Liver (tissue), 8 donors: ENCODE measurements at regions not wholly inside any gene's neighbourhood (a gene's known extent, or its start where the extent isn't known, plus 50 kb on each side); places are given as distances from the start of the nearest gene placed in this dataset.

Source experiments
- DNase-seq: peaks from one replicate; pipeline ENCODE4 v3.0.0-alpha.2; 2017; ENCODE audit warnings: low spot score
- H3K27ac ChIP-seq, 2 donors: one replicate each; pipeline ENCODE4 v1.7.0; 2013; ENCODE audit warnings: inconsistent platforms in 2 of 2, low read length in 2 of 2, control low read depth in 1 of 2, low read depth in 1 of 2, mild to moderate bottlenecking in 1 of 2
- H3K27me3 ChIP-seq, 4 donors: one replicate each; pipeline versions ENCODE4 v1.6.1 to v1.7.0; 2013; ENCODE audit warnings: low read length in 3 of 4, inconsistent platforms in 1 of 4, mild to moderate bottlenecking in 1 of 4, moderate library complexity in 1 of 4; ENCODE audit not compliant: control insufficient read depth in 4 of 4, insufficient read depth in 4 of 4
- H3K36me3 ChIP-seq, 4 donors: one replicate each; pipeline versions ENCODE4 v1.6.1 to v1.7.0; 2013; ENCODE audit warnings: low read length in 3 of 4, mild to moderate bottlenecking in 3 of 4, low read depth in 1 of 4, moderate library complexity in 1 of 4; ENCODE audit not compliant: control insufficient read depth in 4 of 4, insufficient read depth in 3 of 4
- H3K4me1 ChIP-seq, 4 donors: one replicate each; pipeline versions ENCODE4 v1.6.1 to v1.7.0; 2013; ENCODE audit warnings: low read length in 3 of 4, mild to moderate bottlenecking in 3 of 4, moderate library complexity in 1 of 4; ENCODE audit not compliant: control insufficient read depth in 4 of 4, insufficient read depth in 4 of 4
- H3K4me3 ChIP-seq, 3 donors: one replicate each; pipeline versions ENCODE4 v1.6.1 to v1.7.0; 2013; ENCODE audit warnings: low read length in 3 of 3, control low read depth in 1 of 3, low read depth in 1 of 3, mild to moderate bottlenecking in 1 of 3
- H3K9ac ChIP-seq, 2 donors: one replicate each; pipeline ENCODE4 v1.7.0; 2013; ENCODE audit warnings: low read length in 2 of 2, mild to moderate bottlenecking in 2 of 2, moderate library complexity in 2 of 2, control low read depth in 1 of 2, low read depth in 1 of 2
- H3K9me3 ChIP-seq, 4 donors: one replicate each; pipeline versions ENCODE4 v1.6.1 to v1.7.0; 2013; ENCODE audit warnings: low read length in 3 of 4; ENCODE audit not compliant: control insufficient read depth in 4 of 4
- ATF3 ChIP-seq: IDR thresholded peaks from 2 replicates; pipeline ENCODE4 v1.6.1; 2016; ENCODE audit warnings: antibody characterized with exemption
- FOXA1 ChIP-seq: IDR thresholded peaks from 2 replicates; pipeline ENCODE4 v1.6.1; 2016; ENCODE audit warnings: antibody characterized with exemption
- GABPA ChIP-seq, 2 donors: IDR thresholded peaks in 1 of 2; conservative IDR thresholded peaks in 1 of 2; 2 replicates each; pipeline ENCODE4 v1.6.1; 2016; ENCODE audit warnings: antibody characterized with exemption in 2 of 2, mild to moderate bottlenecking in 1 of 2, moderate library complexity in 1 of 2
- HNF4A ChIP-seq, 2 donors: conservative IDR thresholded peaks; 2 replicates each; pipeline ENCODE4 v1.6.1; 2016; ENCODE audit warnings: antibody characterized with exemption in 2 of 2, mild to moderate bottlenecking in 2 of 2
- HNF4G ChIP-seq: IDR thresholded peaks from 2 replicates; pipeline ENCODE4 v1.6.1; 2016; ENCODE audit warnings: antibody characterized with exemption
- JUND ChIP-seq, 2 donors: IDR thresholded peaks; 2 replicates each; pipeline ENCODE4 v1.6.1; 2016; ENCODE audit warnings: antibody characterized with exemption in 2 of 2
- MAX ChIP-seq: IDR thresholded peaks from 2 replicates; pipeline ENCODE4 v1.6.1; 2016; ENCODE audit warnings: antibody characterized with exemption
- NR2F2 ChIP-seq: IDR thresholded peaks from 2 replicates; pipeline ENCODE4 v1.6.1; 2016; ENCODE audit warnings: antibody characterized with exemption
- RAD21 ChIP-seq, 2 donors: IDR thresholded peaks; 2 replicates each; pipeline ENCODE4 v1.6.1; 2016; ENCODE audit warnings: antibody characterized with exemption in 2 of 2, mild to moderate bottlenecking in 2 of 2
- RXRA ChIP-seq, 2 donors: IDR thresholded peaks; 2 replicates each; pipeline ENCODE4 v1.6.1; 2017 to 2018; ENCODE audit warnings: antibody characterized with exemption in 2 of 2, mild to moderate bottlenecking in 1 of 2
- SP1 ChIP-seq: IDR thresholded peaks from 2 replicates; pipeline ENCODE4 v1.6.1; 2018; ENCODE audit warnings: antibody characterized with exemption, mild to moderate bottlenecking
- TAF1 ChIP-seq: conservative IDR thresholded peaks from 2 replicates; pipeline ENCODE4 v1.6.1; 2016; ENCODE audit warnings: antibody characterized with exemption, mild to moderate bottlenecking
- YY1 ChIP-seq: IDR thresholded peaks from 2 replicates; pipeline ENCODE4 v1.6.1; 2016; ENCODE audit warnings: antibody characterized with exemption, mild to moderate bottlenecking
- ZBTB33 ChIP-seq: IDR thresholded peaks from 2 replicates; pipeline ENCODE4 v1.6.1; 2016; ENCODE audit warnings: antibody characterized with exemption
- WGBS: extraction: QIAGEN DNeasy Blood & Tissue Kit; methylation state at CpG from one replicate; pipeline ENCODE4 v1.1.7; 2013; 5-methylcytosine and 5-hydroxymethylcytosine counted together
- TF ChIP-seq, protein P1 (sequence below): IDR thresholded peaks from 2 replicates; pipeline ENCODE4 v1.6.1; 2016; ENCODE audit warnings: antibody characterized with exemption, mild to moderate bottlenecking
- TF ChIP-seq, protein P2 (sequence below): fragments of 150-350 bp; IDR thresholded peaks from 2 replicates; pipeline ENCODE4 v1.5.1; 2017; ENCODE audit warnings: improper control_type of control experiment, low read depth, low read length; ENCODE audit not compliant: missing input control
- donor health status: healthy.
- donor health status: healthy.
- donor health status: healthy.
- donor health status: healthy.
- donor health status: healthy.

DNA sequence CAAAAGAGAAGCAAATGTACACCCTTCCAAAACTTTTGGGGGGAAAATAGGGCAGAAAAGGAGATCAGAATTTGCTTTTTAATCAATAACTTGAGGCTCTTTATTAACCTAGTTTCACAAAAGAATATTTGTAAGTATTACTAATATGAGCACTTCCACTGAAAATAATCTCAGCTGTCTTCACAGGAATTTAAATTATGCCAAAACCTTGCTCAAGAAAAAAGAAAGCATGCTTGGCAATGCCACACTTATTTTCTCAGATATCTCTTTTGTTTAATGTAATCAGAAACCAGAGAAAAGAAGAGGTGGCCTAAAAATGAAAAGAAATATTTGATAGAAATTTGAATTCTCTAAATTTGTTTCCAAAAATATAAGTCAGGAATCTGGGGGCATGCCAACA, 234.9 kb upstream of the GPC6 start:
- no peak overlapping the region for H3K9ac ChIP-seq
- no peak for TF ChIP-seq HNF4A (conservative IDR thresholded peaks at IDR 0.05)
- TF ChIP-seq, protein P1, sequence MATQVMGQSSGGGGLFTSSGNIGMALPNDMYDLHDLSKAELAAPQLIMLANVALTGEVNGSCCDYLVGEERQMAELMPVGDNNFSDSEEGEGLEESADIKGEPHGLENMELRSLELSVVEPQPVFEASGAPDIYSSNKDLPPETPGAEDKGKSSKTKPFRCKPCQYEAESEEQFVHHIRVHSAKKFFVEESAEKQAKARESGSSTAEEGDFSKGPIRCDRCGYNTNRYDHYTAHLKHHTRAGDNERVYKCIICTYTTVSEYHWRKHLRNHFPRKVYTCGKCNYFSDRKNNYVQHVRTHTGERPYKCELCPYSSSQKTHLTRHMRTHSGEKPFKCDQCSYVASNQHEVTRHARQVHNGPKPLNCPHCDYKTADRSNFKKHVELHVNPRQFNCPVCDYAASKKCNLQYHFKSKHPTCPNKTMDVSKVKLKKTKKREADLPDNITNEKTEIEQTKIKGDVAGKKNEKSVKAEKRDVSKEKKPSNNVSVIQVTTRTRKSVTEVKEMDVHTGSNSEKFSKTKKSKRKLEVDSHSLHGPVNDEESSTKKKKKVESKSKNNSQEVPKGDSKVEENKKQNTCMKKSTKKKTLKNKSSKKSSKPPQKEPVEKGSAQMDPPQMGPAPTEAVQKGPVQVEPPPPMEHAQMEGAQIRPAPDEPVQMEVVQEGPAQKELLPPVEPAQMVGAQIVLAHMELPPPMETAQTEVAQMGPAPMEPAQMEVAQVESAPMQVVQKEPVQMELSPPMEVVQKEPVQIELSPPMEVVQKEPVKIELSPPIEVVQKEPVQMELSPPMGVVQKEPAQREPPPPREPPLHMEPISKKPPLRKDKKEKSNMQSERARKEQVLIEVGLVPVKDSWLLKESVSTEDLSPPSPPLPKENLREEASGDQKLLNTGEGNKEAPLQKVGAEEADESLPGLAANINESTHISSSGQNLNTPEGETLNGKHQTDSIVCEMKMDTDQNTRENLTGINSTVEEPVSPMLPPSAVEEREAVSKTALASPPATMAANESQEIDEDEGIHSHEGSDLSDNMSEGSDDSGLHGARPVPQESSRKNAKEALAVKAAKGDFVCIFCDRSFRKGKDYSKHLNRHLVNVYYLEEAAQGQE, result no peak
- TF ChIP-seq SP1, result no peak
- TF ChIP-seq, protein P2, sequence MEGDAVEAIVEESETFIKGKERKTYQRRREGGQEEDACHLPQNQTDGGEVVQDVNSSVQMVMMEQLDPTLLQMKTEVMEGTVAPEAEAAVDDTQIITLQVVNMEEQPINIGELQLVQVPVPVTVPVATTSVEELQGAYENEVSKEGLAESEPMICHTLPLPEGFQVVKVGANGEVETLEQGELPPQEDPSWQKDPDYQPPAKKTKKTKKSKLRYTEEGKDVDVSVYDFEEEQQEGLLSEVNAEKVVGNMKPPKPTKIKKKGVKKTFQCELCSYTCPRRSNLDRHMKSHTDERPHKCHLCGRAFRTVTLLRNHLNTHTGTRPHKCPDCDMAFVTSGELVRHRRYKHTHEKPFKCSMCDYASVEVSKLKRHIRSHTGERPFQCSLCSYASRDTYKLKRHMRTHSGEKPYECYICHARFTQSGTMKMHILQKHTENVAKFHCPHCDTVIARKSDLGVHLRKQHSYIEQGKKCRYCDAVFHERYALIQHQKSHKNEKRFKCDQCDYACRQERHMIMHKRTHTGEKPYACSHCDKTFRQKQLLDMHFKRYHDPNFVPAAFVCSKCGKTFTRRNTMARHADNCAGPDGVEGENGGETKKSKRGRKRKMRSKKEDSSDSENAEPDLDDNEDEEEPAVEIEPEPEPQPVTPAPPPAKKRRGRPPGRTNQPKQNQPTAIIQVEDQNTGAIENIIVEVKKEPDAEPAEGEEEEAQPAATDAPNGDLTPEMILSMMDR, result no peak
- no peak for TF ChIP-seq JUND (IDR thresholded peaks at IDR 0.05)
- no peak for TF ChIP-seq GABPA (IDR thresholded peaks at IDR 0.05 in 1 of 2, conservative IDR thresholded peaks at IDR 0.05 in 1 of 2)
- no peak for TF ChIP-seq ZBTB33
- TF ChIP-seq YY1, result no peak
- no peak for TF ChIP-seq ATF3
- no peak for TF ChIP-seq FOXA1
- no peak for TF ChIP-seq HNF4G
- H3K9me3 ChIP-seq, result no peaks in the 10 kb centered on the region
- no peak for DNase-seq
- no peak overlapping the region for H3K27ac ChIP-seq
- no peaks in the 10 kb centered on the region for H3K36me3 ChIP-seq
- no peaks in the 10 kb centered on the region for H3K4me1 ChIP-seq
- H3K27me3 ChIP-seq, result no peaks in the 10 kb centered on the region
- H3K4me3 ChIP-seq, result no peak overlapping the region

GRCh38 chr13:92994056-92994455, 232.6 kb upstream of the GPC6 start:
- Histone ChIP-seq H3K9ac (no peak overlapping the region), H3K4me1 (no peaks in the 10 kb centered on the region), H3K27ac (no peak overlapping the region), H3K36me3 (no peaks in the 10 kb centered on the region), H3K4me3 (no peak overlapping the region), H3K27me3 (no peaks in the 10 kb centered on the region), H3K9me3 (no peaks in the 10 kb centered on the region)
- 88% methylated on average over 3 of the region's 3 CpGs for WGBS
- TF ChIP-seq, protein P1, result no peak
- no peak for TF ChIP-seq HNF4A (conservative IDR thresholded peaks at IDR 0.05)
- TF ChIP-seq FOXA1, result no peak
- no peak for TF ChIP-seq RAD21 (IDR thresholded peaks at IDR 0.05)
- TF ChIP-seq MAX, result no peak
- no peak for TF ChIP-seq HNF4G
- no peak for TF ChIP-seq GABPA (IDR thresholded peaks at IDR 0.05 in 1 of 2, conservative IDR thresholded peaks at IDR 0.05 in 1 of 2)
- no peak for TF ChIP-seq RXRA (IDR thresholded peaks at IDR 0.05)
- no peak for TF ChIP-seq TAF1
- TF ChIP-seq SP1, result no peak
- TF ChIP-seq ATF3, result no peak
- TF ChIP-seq ZBTB33, result no peak
- no peak for TF ChIP-seq JUND (IDR thresholded peaks at IDR 0.05)
- TF ChIP-seq NR2F2, result no peak
- DNase-seq, result no peak
